IMR-90 (cell line): ENCODE measurements at regions not wholly inside any gene's neighbourhood (a gene's known extent, or its start where the extent isn't known, plus 50 kb on each side); places are given as distances from the start of the nearest gene placed in this dataset.

ENCODE experiments used
- ATAC-seq: fragments of 200-7000 bp; cut with Tn5 transposase; 2 replicates; pipeline ENCODE4 v1.9.1; 2020; ENCODE audit warnings: low read depth, mild to moderate bottlenecking, moderate library complexity
- BruUV-seq: library from RNA; stranded (reverse); fragments of 400-500 nt; replicated peaks from 2 replicates; lab custom pipeline; 2021; lab: Mats Ljungman, UMichigan
- CTCF ChIA-PET: fragments of 300-600 bp; formaldehyde crosslinking; extraction: SDS; loops from one replicate; lab custom pipeline; 2021; ENCODE audit warnings: antibody characterized with exemption; lab: Yijun Ruan, JAX
- POLR2A ChIA-PET: fragments of 300-600 bp; sonication (Branson Sonifier 250); formaldehyde crosslinking; loops from one replicate; lab custom pipeline; 2022; ENCODE audit warnings: antibody characterized with exemption; ENCODE audit not compliant: unreplicated experiment; lab: Charles Lee
- DNase-seq: peaks from one replicate; pipeline ENCODE4 v3.0.0; 2013
- H2AFZ ChIP-seq: replicated peaks from 2 replicates; pipeline ENCODE3; 2013; ENCODE audit warnings: low read length, mild to moderate bottlenecking; ENCODE audit not compliant: poor library complexity
- H2AK5ac ChIP-seq: 2 replicates; pipeline ENCODE4 v1.6.1; 2013; ENCODE audit warnings: low read depth, low read length, inconsistent platforms
- H2AK9ac ChIP-seq: replicated peaks from 2 replicates; pipeline ENCODE3; 2013; ENCODE audit warnings: mild to moderate bottlenecking, low read depth, low read length, moderate library complexity; ENCODE audit not compliant: poor library complexity
- H2BK120ac ChIP-seq: 2 replicates; pipeline ENCODE4 v1.6.1; 2013; ENCODE audit warnings: low read depth, low read length, inconsistent platforms
- H2BK15ac ChIP-seq: 3 replicates; pipeline ENCODE4 v1.6.1; 2013; ENCODE audit warnings: low read depth, low read length, inconsistent platforms
- H2BK20ac ChIP-seq: 2 replicates; pipeline ENCODE4 v1.6.1; 2013; ENCODE audit warnings: low read depth, mild to moderate bottlenecking, inconsistent platforms, low read length, moderate library complexity
- H2BK5ac ChIP-seq: 2 replicates; pipeline ENCODE4 v1.6.1; 2013; ENCODE audit warnings: mild to moderate bottlenecking, low read depth, low read length, inconsistent platforms; ENCODE audit not compliant: poor library complexity, severe bottlenecking
- H3K14ac ChIP-seq: replicated peaks from 2 replicates; pipeline ENCODE4 v1.6.1; 2013; ENCODE audit warnings: low read depth, low read length, inconsistent platforms
- H3K18ac ChIP-seq: 2 replicates; pipeline ENCODE4 v1.6.1; 2013; ENCODE audit warnings: low read depth, low read length, control low read depth
- H3K23ac ChIP-seq: 2 replicates; pipeline ENCODE4 v1.6.1; 2013; ENCODE audit warnings: low read depth, low read length, inconsistent platforms
- H3K27ac ChIP-seq: 2 replicates; pipeline ENCODE4 v1.5.1; 2013; ENCODE audit warnings: mild to moderate bottlenecking, control low read depth, low read length; ENCODE audit not compliant: insufficient read depth
- H3K27me3 ChIP-seq: 2 replicates; pipeline ENCODE4 v1.6.1; 2013; ENCODE audit warnings: low read length; ENCODE audit not compliant: control insufficient read depth, insufficient read depth
- H3K36me3 ChIP-seq: 2 replicates; pipeline ENCODE4 v1.6.1; 2013; ENCODE audit warnings: low read length, mixed read lengths; ENCODE audit not compliant: control insufficient read depth, insufficient read depth
- H3K4ac ChIP-seq: 2 replicates; pipeline ENCODE4 v1.6.1; 2013; ENCODE audit warnings: low read depth, low read length, inconsistent platforms
- H3K4me1 ChIP-seq: 2 replicates; pipeline ENCODE4 v1.6.1; 2013; ENCODE audit warnings: low read length, mixed read lengths; ENCODE audit not compliant: control insufficient read depth, insufficient read depth
- H3K4me2 ChIP-seq: 2 replicates; pipeline ENCODE4 v1.6.1; 2013; ENCODE audit warnings: low read depth, mild to moderate bottlenecking, control low read depth, low read length, moderate library complexity
- H3K4me3 ChIP-seq: 2 replicates; pipeline ENCODE4 v1.5.1; 2013; ENCODE audit warnings: low read depth, mild to moderate bottlenecking, control low read depth, low read length, moderate library complexity; ENCODE audit not compliant: insufficient read depth
- H3K56ac ChIP-seq: 2 replicates; pipeline ENCODE4 v1.6.1; 2013; ENCODE audit warnings: low read length, inconsistent platforms; ENCODE audit not compliant: insufficient read depth; ENCODE audit errors: extremely low read depth
- H3K79me1 ChIP-seq, 2 experiments: 2 replicates each; pipeline ENCODE4 v1.6.1; 2013; ENCODE audit warnings: low read length in 2 of 2, inconsistent platforms in 1 of 2, low read depth in 1 of 2
- H3K9ac ChIP-seq: 2 replicates; pipeline ENCODE4 v1.6.1; 2013; ENCODE audit warnings: low read depth, low read length, control low read depth
- H3K9me1 ChIP-seq: 2 replicates; pipeline ENCODE4 v1.6.1; 2013; ENCODE audit warnings: low read length, inconsistent platforms; ENCODE audit not compliant: insufficient read depth
- H3K9me3 ChIP-seq: 2 replicates; pipeline ENCODE4 v1.6.1; 2013; ENCODE audit warnings: low read length; ENCODE audit not compliant: control insufficient read depth, insufficient read depth
- H4K20me1 ChIP-seq: 2 replicates; pipeline ENCODE4 v1.6.1; 2013; ENCODE audit warnings: low read length, inconsistent platforms; ENCODE audit not compliant: insufficient read depth
- H4K5ac ChIP-seq: 2 replicates; pipeline ENCODE4 v1.6.1; 2013; ENCODE audit warnings: mild to moderate bottlenecking, low read depth, low read length, control low read depth
- H4K8ac ChIP-seq, 2 experiments: 2 replicates each; pipeline ENCODE4 v1.6.1; 2013; ENCODE audit warnings: low read depth in 2 of 2, low read length in 2 of 2, control low read depth in 1 of 2, inconsistent platforms in 1 of 2
- H4K91ac ChIP-seq: 2 replicates; pipeline ENCODE4 v1.6.1; 2013; ENCODE audit warnings: low read depth, low read length, inconsistent platforms; ENCODE audit not compliant: insufficient read depth
- CHD1 ChIP-seq: IDR thresholded peaks from 2 replicates; pipeline ENCODE4 v1.6.1; 2012; ENCODE audit warnings: low read depth, low read length, improper control_type of control experiment
- RAD21 ChIP-seq: IDR thresholded peaks from 2 replicates; pipeline ENCODE4 v1.6.1; 2012; ENCODE audit warnings: low read length, improper control_type of control experiment
- USF2 ChIP-seq: fragments of 150-350 bp; IDR thresholded peaks from 2 replicates; pipeline ENCODE4 v1.6.1; 2017; ENCODE audit warnings: mild to moderate bottlenecking, antibody characterized with exemption, low read length, low read depth
- whole genome bisulfite sequencing, 2 experiments: methylation state at CpG; one replicate each; pipeline versions ENCODE4 v1.1.5 to v1.1.7; 2013; ENCODE audit warnings: missing lambda C conversion rate in 2 of 2; ENCODE audit not compliant: insufficient read length in 1 of 2; ENCODE audit errors: extremely low coverage in 2 of 2; 5-methylcytosine and 5-hydroxymethylcytosine counted together
- dilution Hi-C: fragments of 300-500 bp; cut with HindIII; formaldehyde crosslinking; loops from one replicate; pipeline ENCODE4 v1.14.3; 2018; ENCODE audit warnings: low sequenced_read_pairs; ENCODE audit not compliant: unreplicated experiment
- in situ Hi-C: fragments of 300-500 bp; cut with MboI; formaldehyde crosslinking; loops from 3 replicates; pipeline ENCODE4 v1.14.3; 2019; ENCODE audit warnings: low sequenced_read_pairs, inconsistent platforms, mixed read lengths
- intact Hi-C: fragments of 100-400 bp; cut with micrococcal nuclease; formaldehyde crosslinking; loops from 2 replicates; pipeline ENCODE4 v1.10.0; 2022

- Histone ChIP-seq H3K14ac (no peak overlapping the region), H3K18ac (no peak overlapping the region), H3K23ac (no peak overlapping the region), H3K36me3 (no peaks in the 10 kb centered on the region), H2BK5ac (no peak overlapping the region), H4K8ac (no peak overlapping the region), H3K9me3 (no peaks in the 10 kb centered on the region), H3K27me3 (no peaks in the 10 kb centered on the region), H4K5ac (no peak overlapping the region), H4K20me1 (no peaks in the 10 kb centered on the region), H3K9me1 (no peaks in the 10 kb centered on the region), H2AK5ac (no peak overlapping the region), H2BK15ac (no peak overlapping the region), H2BK20ac (no peak overlapping the region), H2AFZ (no peak overlapping the region), H3K4me2 (no peak overlapping the region), H3K27ac (no peak overlapping the region), H3K4ac (no peak overlapping the region), H2AK9ac (no peak overlapping the region), H2BK120ac (no peak overlapping the region), H3K79me1 (no peaks in the 10 kb centered on the region), H3K4me3 (no peak overlapping the region), H4K91ac (no peak overlapping the region), H3K56ac (no peak overlapping the region), H3K9ac (no peak overlapping the region), H3K4me1 (no peaks in the 10 kb centered on the region)
- WGBS, 2 experiments, result no CpG with 5 or more reads among the region's 3 CpGs
- BruUV-seq, result no TSS peak
- in situ Hi-C loops, result no loop called here
- ATAC-seq, result no peak
- CTCF ChIA-PET, result no interaction called here
- no peak for TF ChIP-seq USF2
- TF ChIP-seq CHD1, result no peak
- no peak for TF ChIP-seq RAD21
- DNase-seq, result no peak
- intact Hi-C loops, result no loop called here
- POLR2A ChIA-PET, result no interaction called here
- dilution Hi-C loops, result no loop called here
These were observed 1404.3 kb downstream of the MAT2B start for GRCh38 chr5:164909673-164910072.
